Activated CD8-positive, alpha-beta T cell treated with anti-CD3 and anti-CD28 coated beads for 36 hours (primary cell): ENCODE measurements at regions not wholly inside any gene's neighbourhood (a gene's known extent, or its start where the extent isn't known, plus 50 kb on each side); places are given as distances from the start of the nearest gene placed in this dataset.

Experiments used
- ATAC-seq: fragments of 200-7000 bp; cut with Tn5 transposase; one replicate; pipeline ENCODE4 v1.10.0; 2021; ENCODE audit warnings: mild to moderate bottlenecking, moderate library complexity
- CTCF ChIA-PET: fragments of 350-600 bp; sonication (Branson Sonifier 250); formaldehyde crosslinking; loops from one replicate; lab custom pipeline; 2021; ENCODE audit warnings: antibody characterized with exemption; lab: Charles Lee
- POLR2A ChIA-PET: fragments of 350-600 bp; sonication (Branson Sonifier 250); formaldehyde crosslinking; loops from one replicate; lab custom pipeline; 2021; ENCODE audit warnings: antibody characterized with exemption; lab: Charles Lee
- DNase-seq: peaks from one replicate; pipeline ENCODE4 v3.0.0-alpha.2; 2020
- H3K27ac Mint-ChIP-seq: one replicate; pipeline ENCODE4 v1.8.0; 2021; ENCODE audit warnings: mild to moderate bottlenecking, mixed read lengths
- H3K27me3 Mint-ChIP-seq: one replicate; pipeline ENCODE4 v1.8.0; 2021; ENCODE audit warnings: mixed read lengths
- H3K36me3 Mint-ChIP-seq: one replicate; pipeline ENCODE4 v1.8.0; 2021; ENCODE audit warnings: low read depth, mixed read lengths
- H3K4me1 Mint-ChIP-seq: one replicate; pipeline ENCODE4 v1.8.0; 2021; ENCODE audit warnings: low read depth, mixed read lengths
- H3K4me3 Mint-ChIP-seq: one replicate; pipeline ENCODE4 v1.8.0; 2021; ENCODE audit warnings: mild to moderate bottlenecking, moderate library complexity, mixed read lengths
- H3K9me3 Mint-ChIP-seq: one replicate; pipeline ENCODE4 v1.8.0; 2021; ENCODE audit warnings: mixed read lengths
- CTCF ChIP-seq: fragments of 200-600 bp; IDR thresholded peaks from one replicate; pipeline ENCODE4 v1.8.0; 2022; ENCODE audit warnings: antibody characterized with exemption, mild to moderate bottlenecking
- intact Hi-C: fragments of 100-400 bp; cut with micrococcal nuclease; formaldehyde crosslinking; loops from one replicate; pipeline ENCODE4 v1.10.0; 2022

DNA sequence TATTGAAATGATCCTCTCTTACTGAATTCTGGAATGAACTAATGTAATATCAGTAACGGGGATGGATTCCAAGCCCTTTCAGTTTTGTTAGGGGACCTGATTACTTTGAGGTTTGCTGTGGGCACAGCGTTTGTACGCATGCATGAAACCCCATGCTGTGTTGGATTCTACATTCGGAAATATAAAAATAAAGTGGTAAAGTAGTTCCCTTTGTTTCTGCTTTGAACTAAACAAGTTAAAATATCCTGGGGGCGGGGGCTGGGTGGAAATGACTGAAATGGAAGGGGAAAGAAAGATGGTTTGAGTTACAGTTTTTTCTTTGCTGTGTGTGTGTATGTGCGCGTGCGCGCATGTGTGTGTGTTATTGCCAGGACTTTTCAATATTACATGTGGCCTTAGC lies 196.5 kb upstream of the OPRM1 start:
- H3K4me3 Mint-ChIP-seq = no peak overlapping the region
- H3K36me3 Mint-ChIP-seq = no peaks in the 10 kb centered on the region
- H3K27ac Mint-ChIP-seq = no peak overlapping the region
- peaks cover 1% of the 10 kb centered on the region for H3K27me3 Mint-ChIP-seq
- no peak for TF ChIP-seq CTCF
- H3K9me3 Mint-ChIP-seq = no peaks in the 10 kb centered on the region
- DNase-seq (no peak), ATAC-seq (no peak)
- intact Hi-C loops = no loop called here
- ChIA-PET POLR2A (no interaction called here), CTCF (no interaction called here)
- H3K4me1 Mint-ChIP-seq = no peaks in the 10 kb centered on the region

DNA sequence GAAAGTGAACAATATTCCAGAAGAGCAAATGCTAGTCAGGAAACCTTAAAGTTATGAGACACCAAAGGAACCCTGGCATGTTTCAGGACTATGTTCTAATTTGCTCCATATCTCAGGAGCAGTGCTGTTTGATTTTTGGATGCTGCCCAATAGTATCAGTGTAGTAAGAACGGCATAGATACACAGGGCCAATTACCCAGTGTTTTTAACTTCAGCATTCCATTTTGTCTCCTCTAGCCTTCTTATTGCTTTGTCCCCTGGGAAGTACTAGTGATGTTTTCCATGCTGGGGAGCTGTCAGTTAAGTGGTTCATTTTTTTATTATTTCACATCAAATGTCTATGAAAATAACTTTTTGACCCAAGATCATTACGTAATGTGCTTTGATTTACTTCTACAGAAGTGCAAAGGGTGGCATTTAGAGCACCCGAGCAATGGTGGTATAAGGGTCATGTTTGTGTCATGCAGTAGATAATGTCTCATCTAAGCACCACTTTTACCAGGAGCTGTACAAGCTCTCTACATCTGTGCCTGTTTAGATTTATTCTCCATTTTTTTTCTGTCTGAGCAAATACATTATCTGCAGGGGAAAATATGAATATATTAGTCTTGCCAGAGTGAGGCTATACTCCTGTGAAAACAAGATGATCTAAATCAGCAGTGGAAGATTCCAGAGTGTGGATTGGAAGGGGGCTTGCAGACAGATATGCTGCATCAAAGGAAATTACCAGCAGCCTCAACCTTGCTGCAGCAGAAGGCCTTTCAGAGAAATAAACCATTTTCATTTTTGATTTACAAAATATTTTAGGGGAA lies 198.8 kb upstream of the OPRM1 start:
- CTCF ChIA-PET = no interaction called here
- intact Hi-C loops = no loop called here
- Mint-ChIP-seq H3K4me1 (no peaks in the 10 kb centered on the region), H3K36me3 (no peaks in the 10 kb centered on the region), H3K4me3 (no peak overlapping the region), H3K27me3 (peaks cover 2% of the 10 kb centered on the region), H3K27ac (no peak overlapping the region), H3K9me3 (no peaks in the 10 kb centered on the region)
- POLR2A ChIA-PET = no interaction called here
- DNase-seq (no peak), ATAC-seq (no peak)
- TF ChIP-seq CTCF = no peak

DNA sequence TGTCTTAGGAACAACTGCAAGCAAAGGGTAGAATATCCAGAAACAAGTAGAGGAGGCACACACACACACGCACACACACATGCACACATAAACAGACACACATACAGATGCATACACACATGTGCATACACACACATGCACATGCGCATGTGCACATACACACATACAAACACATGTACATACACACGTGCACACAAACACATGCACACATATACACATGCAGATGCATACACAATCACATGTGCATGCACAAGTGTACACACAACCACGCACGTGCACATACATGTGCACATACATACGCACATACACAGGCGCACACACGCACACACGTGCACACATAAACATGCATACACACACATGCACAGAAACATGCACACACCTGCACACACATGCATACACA lies 206.5 kb upstream of the OPRM1 start:
- Mint-ChIP-seq H3K27me3 (peaks cover 2% of the 10 kb centered on the region), H3K27ac (no peak overlapping the region), H3K4me1 (no peaks in the 10 kb centered on the region), H3K9me3 (no peaks in the 10 kb centered on the region), H3K36me3 (no peaks in the 10 kb centered on the region), H3K4me3 (no peak overlapping the region)
- no peak for TF ChIP-seq CTCF
- ChIA-PET CTCF (no interaction called here), POLR2A (no interaction called here)
- DNase-seq (no peak), ATAC-seq (no peak)
- intact Hi-C loops = no loop called here

DNA sequence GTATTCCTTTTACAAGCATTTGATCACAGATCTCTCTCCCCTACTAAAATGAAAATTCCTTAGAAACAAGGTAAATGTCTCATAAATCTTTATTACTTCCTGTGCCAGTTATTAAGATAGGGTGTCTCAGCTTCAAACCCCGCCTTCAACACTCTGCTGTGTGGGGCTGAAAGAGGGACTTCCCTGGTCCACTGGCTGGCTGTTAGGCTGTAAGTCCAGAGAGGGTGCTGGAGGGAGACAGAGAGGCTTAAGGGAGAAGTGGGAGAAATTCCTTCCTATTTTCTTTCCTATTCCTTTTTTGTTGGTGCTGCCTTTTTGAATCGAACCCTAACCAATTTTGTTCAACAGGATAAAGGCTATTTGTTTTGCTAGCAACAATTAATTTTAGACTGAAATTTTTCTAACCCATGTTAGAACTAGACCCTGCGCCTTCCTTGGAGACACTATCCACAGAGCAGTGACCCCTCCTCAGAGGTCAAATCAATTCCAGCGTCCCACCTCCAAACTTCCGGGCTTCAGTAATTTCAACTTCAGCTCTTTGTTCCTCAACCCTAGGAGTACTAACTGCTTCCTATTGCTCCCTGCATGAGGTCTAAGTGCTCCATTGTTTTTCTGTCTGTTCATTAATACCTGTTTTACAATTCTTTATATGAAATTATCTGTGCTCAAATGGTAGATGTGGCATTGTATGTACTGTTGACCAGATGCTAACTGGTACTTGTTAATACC lies 207.5 kb upstream of the OPRM1 start:
- DNase-seq = no peak
- POLR2A ChIA-PET = no interaction called here
- CTCF ChIA-PET = no interaction called here
- no peak for ATAC-seq
- intact Hi-C loops = no loop called here
- no peaks in the 10 kb centered on the region for H3K36me3 Mint-ChIP-seq
- no peaks in the 10 kb centered on the region for H3K9me3 Mint-ChIP-seq
- H3K27me3 Mint-ChIP-seq = no peaks in the 10 kb centered on the region
- H3K4me3 Mint-ChIP-seq = no peak overlapping the region
- no peaks in the 10 kb centered on the region for H3K4me1 Mint-ChIP-seq
- TF ChIP-seq CTCF = no peak
- H3K27ac Mint-ChIP-seq = no peak overlapping the region

DNA sequence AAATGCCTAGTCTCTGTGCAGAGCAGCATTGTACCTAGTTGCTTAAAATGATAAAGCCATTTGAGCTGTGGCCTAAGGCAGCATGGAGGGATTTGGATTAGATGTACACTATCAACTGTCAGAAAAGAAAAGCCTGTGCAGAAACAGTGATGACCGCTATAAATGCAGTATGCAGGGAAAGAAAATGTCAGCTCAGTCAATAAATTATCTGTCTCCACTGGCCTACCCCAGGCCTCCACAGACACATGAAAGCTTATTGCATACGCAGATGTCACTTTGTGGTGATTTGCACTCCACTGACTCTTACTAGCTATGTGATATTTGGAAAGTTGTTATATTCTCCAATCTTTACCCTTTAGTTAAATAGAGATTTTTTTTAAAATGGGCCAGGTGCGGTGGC lies 221.9 kb upstream of the OPRM1 start:
- no peak overlapping the region for H3K27ac Mint-ChIP-seq
- ATAC-seq (no peak), DNase-seq (no peak)
- H3K36me3 Mint-ChIP-seq = no peaks in the 10 kb centered on the region
- no peaks in the 10 kb centered on the region for H3K27me3 Mint-ChIP-seq
- ChIA-PET CTCF (no interaction called here), POLR2A (no interaction called here)
- intact Hi-C loops = no loop called here
- H3K4me1 Mint-ChIP-seq = no peaks in the 10 kb centered on the region
- no peak overlapping the region for H3K4me3 Mint-ChIP-seq
- H3K9me3 Mint-ChIP-seq = peaks cover 6% of the 10 kb centered on the region
- no peak for TF ChIP-seq CTCF
